ENCODE measurements at regions not wholly inside any gene's neighbourhood (a gene's known extent, or its start where the extent isn't known, plus 50 kb on each side); places are given as distances from the start of the nearest gene placed in this dataset.

DNA sequence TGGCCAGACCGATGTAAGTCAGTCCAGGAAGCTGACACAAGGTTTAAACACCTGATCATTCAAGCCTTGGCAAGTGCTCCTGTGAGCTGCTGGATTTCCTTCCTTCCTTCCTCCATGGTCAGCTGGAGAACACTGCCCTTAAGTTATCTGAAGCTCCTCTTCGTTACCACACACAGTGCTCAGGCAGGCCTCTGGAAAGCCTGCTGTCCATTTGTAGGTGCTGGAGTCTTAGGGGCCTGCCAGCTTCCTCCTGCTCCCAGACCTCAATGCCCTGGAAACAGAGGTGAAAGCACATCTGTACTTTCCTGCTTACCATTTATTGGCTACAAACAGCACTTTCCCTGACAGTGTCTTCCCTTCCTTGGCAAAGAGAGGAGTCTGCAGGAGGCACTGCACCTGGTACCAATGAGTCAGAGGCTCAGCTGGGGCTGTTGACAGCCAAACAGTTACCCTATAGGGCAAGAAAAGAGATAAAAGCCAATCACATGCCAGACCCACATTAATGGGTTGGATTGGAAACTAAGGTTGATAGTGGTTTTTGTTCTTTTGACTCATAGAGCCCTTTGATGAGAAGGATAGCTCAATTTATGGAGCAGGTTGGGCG is 72.6 kb upstream of the PUM3 start:
- Histone ChIP-seq H3K4me3 (no peak overlapping the region), H3K4me1 (no peaks in the 10 kb centered on the region), H3K9me3 (no peaks in the 10 kb centered on the region), H3K36me3 (no peaks in the 10 kb centered on the region), H3K27ac (no peak overlapping the region), H3K27me3 (no peaks in the 10 kb centered on the region)
- WGBS (ENCODE audit: insufficient coverage, low coverage, low lambda C conversion rate, missing lambda C conversion rate), result 48% methylated on average over 3 of the region's 3 CpGs
- no peak for TF ChIP-seq POLR2A (IDR thresholded peaks at IDR 0.05)
- TF ChIP-seq, protein P1, sequence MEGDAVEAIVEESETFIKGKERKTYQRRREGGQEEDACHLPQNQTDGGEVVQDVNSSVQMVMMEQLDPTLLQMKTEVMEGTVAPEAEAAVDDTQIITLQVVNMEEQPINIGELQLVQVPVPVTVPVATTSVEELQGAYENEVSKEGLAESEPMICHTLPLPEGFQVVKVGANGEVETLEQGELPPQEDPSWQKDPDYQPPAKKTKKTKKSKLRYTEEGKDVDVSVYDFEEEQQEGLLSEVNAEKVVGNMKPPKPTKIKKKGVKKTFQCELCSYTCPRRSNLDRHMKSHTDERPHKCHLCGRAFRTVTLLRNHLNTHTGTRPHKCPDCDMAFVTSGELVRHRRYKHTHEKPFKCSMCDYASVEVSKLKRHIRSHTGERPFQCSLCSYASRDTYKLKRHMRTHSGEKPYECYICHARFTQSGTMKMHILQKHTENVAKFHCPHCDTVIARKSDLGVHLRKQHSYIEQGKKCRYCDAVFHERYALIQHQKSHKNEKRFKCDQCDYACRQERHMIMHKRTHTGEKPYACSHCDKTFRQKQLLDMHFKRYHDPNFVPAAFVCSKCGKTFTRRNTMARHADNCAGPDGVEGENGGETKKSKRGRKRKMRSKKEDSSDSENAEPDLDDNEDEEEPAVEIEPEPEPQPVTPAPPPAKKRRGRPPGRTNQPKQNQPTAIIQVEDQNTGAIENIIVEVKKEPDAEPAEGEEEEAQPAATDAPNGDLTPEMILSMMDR (IDR thresholded peaks at IDR 0.05), result no peak
- intact Hi-C loops (cut with DNase I), result no loop called here
- no peak for DNase-seq
- ATAC-seq, result no peak

GRCh38 chr9:2913026-2913425 is 69.1 kb upstream of the PUM3 start:
- Histone ChIP-seq H3K27me3 (no peaks in the 10 kb centered on the region), H3K36me3 (no peaks in the 10 kb centered on the region), H3K27ac (no peak overlapping the region), H3K4me3 (no peak overlapping the region), H3K9me3 (no peaks in the 10 kb centered on the region), H3K4me1 (no peaks in the 10 kb centered on the region)
- WGBS (ENCODE audit: insufficient coverage, low coverage, low lambda C conversion rate, missing lambda C conversion rate), result 41% methylated on average over 2 of the region's 2 CpGs
- intact Hi-C loops (cut with DNase I), result no loop called here
- DNase-seq (no peak), ATAC-seq (no peak)
- TF ChIP-seq POLR2A (IDR thresholded peaks at IDR 0.05), result no peak
- TF ChIP-seq, protein P1 (IDR thresholded peaks at IDR 0.05), result no peak

- no peaks in the 10 kb centered on the region for H3K4me1 ChIP-seq
- no peak overlapping the region for H3K27ac ChIP-seq
- intact Hi-C loops (cut with DNase I), result no loop called here
- H3K36me3 ChIP-seq, result no peaks in the 10 kb centered on the region
- no peaks in the 10 kb centered on the region for H3K27me3 ChIP-seq
- H3K4me3 ChIP-seq, result no peak overlapping the region
- WGBS (ENCODE audit: insufficient coverage, low coverage, low lambda C conversion rate, missing lambda C conversion rate), result 35% methylated on average over 1 of the region's 1 CpG
- ATAC-seq (no peak), DNase-seq (no peak)
- no peaks in the 10 kb centered on the region for H3K9me3 ChIP-seq
- TF ChIP-seq, protein P1 (IDR thresholded peaks at IDR 0.05), result no peak
- TF ChIP-seq POLR2A (IDR thresholded peaks at IDR 0.05), result no peak
These were observed 63.5 kb upstream of the PUM3 start for GRCh38 chr9:2907411-2907810.

DNA sequence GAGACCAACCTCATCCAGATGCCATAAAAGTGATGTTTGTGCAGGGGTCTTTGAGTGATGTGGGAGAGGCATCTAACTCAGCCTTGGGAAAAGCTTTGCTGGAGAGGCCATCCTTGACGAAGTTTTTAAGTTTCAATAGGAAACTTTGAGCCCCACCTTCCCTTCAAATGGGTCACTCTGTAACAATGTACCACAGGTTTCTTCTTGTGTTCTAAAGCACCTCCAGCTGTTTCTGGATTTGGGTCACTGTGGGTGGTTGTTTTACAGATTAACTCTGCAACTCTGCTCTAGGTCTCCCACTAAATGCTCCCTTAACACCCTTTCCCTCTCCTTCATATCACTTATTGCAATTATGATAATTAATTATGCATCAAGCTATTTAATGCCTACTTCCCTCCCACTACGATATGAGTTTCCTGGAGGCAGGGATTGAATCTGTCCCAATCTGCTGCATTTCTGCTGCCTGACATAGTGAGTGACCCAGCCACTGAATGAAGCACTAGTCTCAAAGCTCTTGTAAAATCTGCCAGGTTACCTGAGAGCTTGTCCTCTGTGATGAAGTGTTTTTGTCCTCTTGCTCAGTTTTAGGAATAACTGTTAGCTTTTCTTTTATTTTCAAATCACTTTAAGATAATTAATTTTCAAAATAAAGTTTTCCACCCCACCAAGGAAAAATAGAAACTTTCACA is 60.5 kb upstream of the PUM3 start:
- Histone ChIP-seq H3K4me1 (no peaks in the 10 kb centered on the region), H3K27me3 (no peaks in the 10 kb centered on the region), H3K9me3 (no peaks in the 10 kb centered on the region), H3K4me3 (no peak overlapping the region), H3K27ac (no peak overlapping the region), H3K36me3 (no peaks in the 10 kb centered on the region)
- DNase-seq (no peak), ATAC-seq (no peak)
- TF ChIP-seq POLR2A (IDR thresholded peaks at IDR 0.05), result no peak
- TF ChIP-seq, protein P1 (IDR thresholded peaks at IDR 0.05), result no peak
- intact Hi-C loops (cut with DNase I), result no loop called here
- 22% methylated on average over 1 of the region's 2 CpGs for WGBS (ENCODE audit: insufficient coverage, low coverage, low lambda C conversion rate, missing lambda C conversion rate)

Data from right lobe of liver (tissue), 6 donors.